ENCODE measurements at regions not wholly inside any gene's neighbourhood (a gene's known extent, or its start where the extent isn't known, plus 50 kb on each side); places are given as distances from the start of the nearest gene placed in this dataset.
A peak's percentile ranks its signal among the peaks of the same experiment; 100 is the strongest.
"Not testable (repeated sequence)": the region's sequence is repeated elsewhere in the genome, so short reads cannot be mapped to it uniquely, and the experiment has no call there.

DNA sequence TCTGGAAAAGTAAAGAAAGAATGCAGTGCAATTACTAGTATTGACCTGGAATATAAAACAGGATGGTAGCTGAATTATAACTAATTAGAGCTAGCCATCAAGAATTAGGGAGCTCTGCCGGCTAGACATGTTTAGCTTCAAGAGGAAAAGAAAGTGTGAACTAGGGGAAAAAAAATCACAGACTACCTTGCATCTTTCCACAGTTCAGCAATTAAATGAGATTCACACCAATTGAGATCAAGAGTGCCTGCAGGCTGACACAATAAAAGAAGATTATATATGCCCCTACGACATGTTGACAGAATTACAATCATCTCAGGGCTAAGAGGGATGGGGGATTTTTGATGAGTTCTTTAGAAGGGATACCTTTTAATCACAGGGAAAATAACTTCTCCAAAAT, 303.3 kb upstream of the CELF2 start:
- no peak for DNase-seq (ENCODE audit: low spot score)

DNA sequence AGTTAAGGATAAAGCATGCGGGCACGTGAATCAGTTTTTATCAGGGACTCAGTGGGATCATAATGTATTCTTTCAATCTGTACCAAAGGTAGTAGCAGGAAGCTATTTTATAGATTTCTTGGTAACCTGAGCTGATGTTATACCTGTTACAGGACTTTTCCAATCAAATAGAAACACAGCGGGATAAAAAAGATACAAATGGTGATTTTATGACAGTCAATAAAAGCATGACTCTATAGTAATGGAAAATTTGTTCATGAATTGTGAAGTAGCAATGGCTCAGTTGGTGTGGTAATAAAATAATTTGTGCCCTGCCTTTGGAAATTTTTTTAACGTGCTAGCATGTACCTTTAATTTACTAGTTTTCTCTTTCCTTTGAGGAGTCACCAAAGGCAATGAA, 300.7 kb upstream of the CELF2 start:
- DNase-seq (ENCODE audit: low spot score), result no peak

DNA sequence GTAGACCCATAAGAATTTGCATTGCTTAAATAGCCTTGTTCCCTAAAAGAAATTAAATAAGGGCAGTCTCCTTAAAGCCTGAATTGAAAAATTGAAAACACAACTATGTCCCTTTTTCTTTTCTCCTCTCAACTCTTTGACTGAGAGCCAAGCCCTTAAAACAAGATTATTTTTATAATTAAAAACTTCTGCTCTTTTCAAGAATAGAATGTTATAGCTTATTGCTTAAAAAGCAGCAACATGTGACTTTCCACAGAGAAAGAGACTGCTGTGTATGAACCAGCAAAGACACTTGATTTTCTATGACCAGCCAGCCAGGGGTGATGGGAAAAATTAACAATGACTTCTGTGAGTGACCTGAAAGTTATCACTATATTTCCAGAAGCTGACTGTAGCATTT, 295.2 kb upstream of the CELF2 start:
- no peak for DNase-seq (ENCODE audit: low spot score)

DNA sequence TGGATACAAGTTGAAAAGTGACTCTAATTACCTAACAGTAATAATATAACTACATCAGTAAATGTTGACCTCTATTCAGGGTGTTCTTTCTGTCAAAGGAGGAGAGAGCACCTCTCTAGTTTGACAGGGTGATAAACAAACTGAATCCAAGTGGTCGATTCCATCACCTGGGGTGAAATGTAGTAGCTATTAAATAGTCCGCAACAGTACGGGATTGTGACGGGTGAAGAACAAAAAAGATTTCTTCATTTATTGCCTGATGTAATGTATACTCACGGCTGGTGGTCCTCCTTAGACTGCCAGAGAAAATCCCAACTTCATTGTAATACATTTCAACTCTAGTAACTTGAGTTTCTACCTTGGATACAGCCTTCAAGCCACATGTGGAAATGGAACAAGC, 292.5 kb upstream of the CELF2 start:
- DNase-seq (ENCODE audit: low spot score), result no peak

DNA sequence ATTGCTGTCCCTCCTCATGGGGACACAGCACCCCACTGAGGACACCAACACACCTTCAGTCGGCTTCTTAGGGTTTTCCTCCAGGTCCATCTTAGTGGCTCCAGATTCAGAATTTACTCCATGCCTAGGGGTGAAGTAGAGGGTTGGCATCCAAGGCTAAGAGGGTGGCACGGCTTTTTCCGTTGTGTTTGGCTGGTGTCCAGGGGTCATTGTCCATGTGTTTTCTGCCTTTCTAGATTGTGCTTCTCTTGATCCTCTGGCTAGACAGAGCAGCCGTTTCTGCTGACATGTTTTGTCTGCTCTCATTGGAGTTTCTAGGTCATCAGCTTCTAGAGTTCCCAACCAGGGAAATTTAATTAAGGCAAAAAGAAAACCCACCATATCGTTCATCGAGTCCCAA, 291.6 kb upstream of the CELF2 start:
- no peak for DNase-seq (ENCODE audit: low spot score)

DNA sequence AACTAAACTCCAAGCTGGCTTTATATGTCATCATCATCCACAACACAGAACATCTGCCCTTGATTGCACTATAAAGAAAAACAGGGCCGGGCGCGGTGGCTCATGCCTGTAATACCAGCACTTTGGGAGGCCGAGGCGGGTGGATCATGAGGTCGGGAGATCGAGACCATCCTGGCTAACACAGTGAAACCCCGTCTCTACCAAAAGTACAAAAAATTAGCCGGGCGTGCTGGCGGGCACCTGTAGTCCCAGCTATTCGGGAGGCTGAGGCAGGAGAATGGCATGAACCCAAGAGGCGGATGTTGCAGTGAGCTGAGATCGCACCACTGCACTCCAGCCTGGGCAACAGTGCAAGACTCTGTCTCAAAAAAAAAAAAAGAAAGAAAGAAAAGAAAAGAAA, 290.3 kb upstream of the CELF2 start:
- DNase-seq (ENCODE audit: low spot score), result not testable (repeated sequence)

DNA sequence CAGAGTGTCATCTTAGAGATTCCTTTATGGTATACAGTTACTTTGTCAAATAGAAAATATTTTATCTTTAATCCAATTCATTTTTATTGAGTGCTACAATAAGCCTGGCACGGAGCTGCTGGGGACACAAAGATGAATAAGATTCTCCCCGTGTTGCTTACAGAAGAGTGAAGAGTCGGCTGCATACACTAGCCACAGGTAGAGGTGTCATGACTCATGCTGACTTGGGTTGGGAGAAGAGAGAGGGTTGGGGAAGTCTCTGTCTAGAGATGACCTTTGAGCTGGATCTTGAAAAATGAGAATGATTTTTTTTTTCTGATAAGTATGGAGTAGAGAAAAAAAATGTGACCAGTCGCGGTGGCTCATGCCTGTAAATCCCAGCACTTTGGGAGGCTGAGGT, 289.9 kb upstream of the CELF2 start:
- no peak for DNase-seq (ENCODE audit: low spot score)

DNA sequence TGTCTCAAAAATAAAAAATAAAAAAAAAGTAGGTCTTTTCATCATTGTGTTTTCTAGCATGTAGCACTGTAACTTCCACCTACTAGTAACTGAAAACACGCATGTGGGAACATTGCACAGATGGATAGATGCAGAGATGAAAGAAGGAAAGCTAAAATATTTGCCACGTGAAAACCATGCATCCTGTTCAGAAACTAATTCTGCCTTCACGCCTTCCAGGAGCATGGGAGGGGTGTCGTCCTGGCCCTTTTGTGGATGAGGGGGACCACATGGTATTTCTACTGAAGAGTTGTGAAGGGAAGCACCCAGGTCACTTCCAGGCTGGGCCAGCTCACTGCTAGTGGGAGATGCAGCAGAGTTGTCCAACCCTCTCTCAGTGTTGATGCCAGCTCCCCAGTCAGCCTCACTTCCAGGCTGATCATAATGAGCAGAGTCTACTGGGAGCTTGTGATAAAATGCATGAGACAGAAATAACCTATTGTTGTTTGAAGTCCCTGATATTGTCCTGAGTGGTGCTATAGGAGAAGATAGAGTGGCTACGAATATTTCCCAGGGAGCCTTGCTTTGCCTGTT, 287.1 kb upstream of the CELF2 start:
- DNase-seq (ENCODE audit: low spot score), result no peak

DNA sequence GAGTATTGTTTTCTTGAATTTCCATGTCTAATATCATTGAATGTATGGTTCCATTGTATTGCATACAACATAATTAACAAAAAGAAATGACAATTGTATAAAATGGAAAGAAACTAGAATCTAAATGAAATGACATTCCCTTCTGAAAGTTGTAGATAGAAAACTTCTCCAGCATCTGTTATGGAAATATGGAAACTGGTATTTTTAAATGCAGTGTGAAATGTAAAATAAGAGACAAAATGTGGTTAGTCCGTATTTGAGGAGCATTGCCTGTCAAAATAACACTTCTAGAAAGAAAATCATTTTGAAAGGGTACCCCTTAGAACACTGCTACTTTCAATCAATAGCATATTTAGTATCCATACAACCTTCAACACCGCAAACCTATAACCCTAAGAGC, 286.3 kb upstream of the CELF2 start:
- DNase-seq (ENCODE audit: low spot score), result no peak

DNA sequence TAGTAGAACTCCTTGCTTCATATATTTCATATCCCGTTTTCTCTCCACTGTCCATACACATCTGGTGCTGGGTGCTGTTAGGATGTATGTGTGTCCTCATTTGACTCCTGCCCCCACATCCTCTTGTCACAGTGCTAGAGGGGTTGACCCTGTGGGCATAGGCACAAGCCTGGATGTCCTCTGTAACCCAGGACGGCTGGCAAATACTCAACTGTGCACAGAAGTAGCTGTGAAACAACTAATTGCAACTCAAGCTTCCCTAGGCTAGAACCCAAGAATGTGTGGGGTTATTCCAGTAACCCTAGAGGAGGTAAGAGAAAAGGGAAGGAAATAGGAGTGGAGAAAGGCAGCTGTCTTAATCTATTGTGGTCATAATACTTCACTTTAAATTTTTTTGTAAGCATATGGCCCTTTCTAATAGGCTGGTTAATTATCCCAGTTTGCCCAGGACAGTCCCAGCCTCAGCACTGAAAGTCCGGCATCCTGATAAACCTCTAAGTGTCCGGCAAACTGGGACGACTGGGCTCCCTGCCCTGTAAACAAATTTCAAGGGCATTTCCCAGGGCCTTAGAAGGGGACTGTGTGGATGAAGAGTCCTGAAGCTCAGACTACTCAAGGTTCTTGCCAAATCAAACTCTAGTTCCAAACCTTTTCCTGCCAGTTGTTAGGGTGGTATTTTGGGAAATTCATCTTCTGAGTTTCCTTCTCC, 283.2 kb upstream of the CELF2 start:
- DNase-seq (ENCODE audit: low spot score), result no peak

DNA sequence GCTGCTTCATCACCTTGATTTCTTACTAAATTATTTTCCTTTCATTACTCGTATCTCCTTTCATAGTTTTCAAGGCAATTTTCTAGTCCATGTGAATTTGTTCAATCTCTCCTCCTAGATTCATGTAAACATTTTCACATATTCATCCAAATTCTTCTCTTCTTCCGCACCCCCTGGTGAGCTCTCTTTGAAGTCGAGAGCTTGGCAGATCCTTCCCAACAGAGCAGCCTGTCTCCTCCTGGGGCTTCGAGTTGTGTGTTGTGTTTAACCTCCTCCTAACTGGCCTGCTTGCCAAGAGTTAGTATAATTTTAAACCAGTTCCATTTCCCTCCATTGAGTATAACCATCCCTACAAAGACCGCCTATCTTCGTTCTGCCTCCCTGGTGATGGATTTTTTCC, 272.4 kb upstream of the CELF2 start:
- no peak for DNase-seq (ENCODE audit: low spot score)

DNA sequence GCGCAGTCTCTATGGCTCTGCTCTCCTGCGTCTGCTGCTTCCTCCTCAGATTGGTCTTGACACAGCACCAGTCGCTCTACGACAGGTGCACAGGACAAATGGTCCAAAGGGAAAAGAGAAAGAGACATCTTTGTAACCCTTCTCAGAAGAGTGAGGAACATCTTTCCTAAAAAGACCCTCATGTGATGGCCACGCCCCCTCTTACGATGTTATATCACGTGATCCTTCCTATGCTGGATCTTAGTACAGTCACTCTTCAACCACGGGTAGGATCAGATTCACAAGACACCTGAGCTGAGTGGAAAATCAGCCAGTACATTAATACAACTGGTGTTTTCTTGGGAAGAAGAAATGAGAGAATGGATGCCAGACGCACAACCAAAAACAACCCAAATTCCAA, 262.2 kb upstream of the CELF2 start:
- no peak for DNase-seq (ENCODE audit: low spot score)

DNA sequence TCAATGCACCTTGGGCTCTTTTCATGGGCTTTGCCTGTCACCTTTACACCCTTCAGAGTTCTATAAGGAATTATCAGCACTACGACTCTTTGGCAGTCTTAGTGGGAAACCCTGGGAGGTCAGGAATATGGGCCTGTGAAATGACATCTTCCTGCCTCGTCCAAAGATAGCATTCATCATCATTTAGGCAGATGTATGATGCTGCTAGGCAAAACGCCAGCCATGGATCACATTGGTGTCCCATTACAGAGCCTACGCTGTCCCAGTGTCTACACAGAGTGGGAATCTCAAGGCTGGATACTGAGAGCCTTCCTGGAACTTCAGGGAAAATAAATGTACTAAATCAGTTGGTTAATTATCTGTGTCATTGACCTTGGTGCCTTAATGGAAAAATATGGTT, 259.4 kb upstream of the CELF2 start:
- no peak for DNase-seq (ENCODE audit: low spot score)

DNA sequence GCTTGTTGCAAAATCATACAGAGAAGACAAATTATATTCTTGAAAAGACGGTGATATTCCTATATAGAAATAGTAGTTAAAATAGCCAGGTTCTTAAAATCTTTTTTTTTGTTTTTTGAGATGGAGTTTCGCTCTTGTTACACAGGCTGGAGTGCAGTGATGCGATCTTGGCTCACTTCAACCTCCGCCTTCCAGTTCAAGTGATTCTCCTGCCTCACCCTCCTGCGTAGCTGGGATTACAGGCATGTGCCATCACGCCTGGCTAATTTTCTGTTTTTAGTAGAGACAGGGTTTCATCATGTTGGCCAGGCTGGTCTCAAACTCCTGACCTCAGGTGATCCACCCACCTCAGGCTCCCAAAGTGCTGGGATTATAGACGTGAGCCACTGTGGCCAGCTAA, 257.9 kb upstream of the CELF2 start:
- not testable (repeated sequence) for DNase-seq (ENCODE audit: low spot score)

DNA sequence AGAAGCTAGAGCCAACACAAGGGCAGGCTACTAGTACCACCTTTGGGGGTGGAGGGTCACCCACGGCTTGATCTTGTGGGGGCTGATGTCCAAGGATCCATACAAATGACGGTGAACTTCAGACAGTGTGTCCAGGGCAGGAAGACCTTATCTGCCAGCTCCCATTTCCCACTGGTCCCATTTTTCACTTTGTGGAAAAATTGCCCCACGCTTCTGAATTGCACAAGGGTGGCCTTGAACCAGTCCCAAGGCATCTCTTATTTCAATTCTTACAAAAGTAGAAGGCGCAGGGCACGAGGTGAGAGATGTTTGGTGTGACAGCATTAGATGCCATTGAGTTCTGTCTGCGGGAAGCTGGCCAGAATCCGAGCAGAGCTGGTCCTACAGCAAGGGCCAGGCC, 252.7 kb upstream of the CELF2 start:
- DNase-seq (ENCODE audit: low spot score), result no peak

DNA sequence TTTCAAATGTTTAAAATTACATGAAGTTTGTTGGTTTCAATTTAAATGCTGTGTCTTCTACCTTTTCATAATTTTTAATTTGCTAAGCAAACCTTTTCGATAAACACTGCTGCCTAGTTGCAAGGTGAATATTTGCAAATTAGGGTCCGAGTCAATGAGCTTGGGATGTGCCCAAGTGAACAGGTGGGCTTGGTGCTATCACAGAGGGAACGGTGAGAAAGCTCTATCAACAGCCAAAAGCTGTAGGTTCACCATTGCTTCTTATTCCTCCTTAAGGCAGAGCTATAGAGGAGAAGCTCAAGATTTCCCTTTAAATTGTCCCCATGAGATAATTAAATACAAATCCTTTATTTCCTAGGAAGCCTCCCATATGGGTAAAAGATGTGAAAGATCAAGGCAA, 245.3 kb upstream of the CELF2 start:
- DNase-seq (ENCODE audit: low spot score), result no peak

DNA sequence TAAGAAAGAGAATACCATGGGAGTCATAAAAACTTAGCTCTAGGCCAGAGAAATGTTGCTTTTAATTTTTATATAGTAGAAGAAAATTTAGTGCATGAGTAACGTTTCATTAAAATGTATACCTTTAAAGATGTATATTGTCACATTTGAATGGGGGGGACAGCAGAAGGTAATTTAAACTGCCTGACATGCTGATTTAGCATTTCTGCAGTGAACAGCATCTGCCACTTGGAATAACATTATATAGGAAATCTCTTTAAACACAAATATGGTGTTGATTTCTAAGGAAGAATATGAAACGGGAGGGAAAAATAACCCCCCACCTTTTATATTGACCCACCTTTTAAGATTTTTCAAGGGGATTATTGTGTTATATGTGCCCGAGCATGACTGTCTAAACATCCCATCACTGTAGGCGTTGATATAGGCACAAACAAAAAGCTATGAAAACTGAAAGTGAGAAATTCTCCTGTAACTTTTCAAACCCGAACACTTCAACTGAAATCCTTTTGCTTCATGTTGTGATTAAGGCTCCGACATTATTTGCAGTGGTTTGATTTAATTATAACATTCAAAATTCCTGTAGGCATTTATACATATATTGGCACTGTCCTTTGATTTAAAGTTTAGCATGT, 244.7 kb upstream of the CELF2 start:
- DNase-seq (ENCODE audit: low spot score), result no peak

DNA sequence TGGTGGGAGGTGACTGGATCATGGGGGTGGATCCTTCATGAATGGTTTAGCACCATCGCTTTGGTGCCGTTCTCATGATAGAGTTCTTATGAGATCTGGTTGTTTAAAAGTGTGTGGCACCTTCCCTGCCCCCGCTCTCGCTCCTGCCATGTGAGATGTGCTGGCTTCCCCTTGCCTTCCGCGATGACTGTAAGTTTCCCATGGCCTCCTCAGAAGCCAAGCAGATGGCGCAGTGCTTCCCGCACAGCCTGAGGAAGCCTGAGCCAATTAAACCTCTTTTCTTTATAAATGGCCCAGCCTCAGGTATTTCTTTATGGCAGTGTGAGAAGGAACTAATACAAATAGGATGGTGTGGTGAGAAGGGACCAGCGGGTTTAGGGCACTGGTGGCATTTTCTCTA, 243.3 kb upstream of the CELF2 start:
- DNase-seq (ENCODE audit: low spot score), result no peak

DNA sequence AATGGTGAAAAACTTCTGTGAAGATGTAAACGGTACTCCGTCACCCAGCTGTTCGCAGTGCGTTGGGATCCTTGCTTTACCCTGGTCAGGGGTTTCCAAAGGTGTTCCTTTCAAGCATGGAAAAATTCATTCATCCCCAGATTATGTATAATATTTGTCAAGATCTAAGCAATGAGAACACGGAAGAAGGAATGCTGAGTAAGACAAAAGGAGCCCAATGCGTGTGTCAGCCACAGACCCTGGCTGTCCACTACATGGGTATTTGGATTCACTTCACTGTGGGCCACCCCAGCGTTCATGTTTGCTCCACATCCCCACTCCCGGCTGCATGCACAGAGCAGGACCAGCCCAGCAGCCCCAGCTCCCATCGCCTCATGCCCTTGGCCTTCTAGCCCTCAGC, 241.3 kb upstream of the CELF2 start:
- DNase-seq (ENCODE audit: low spot score), result no peak

DNA sequence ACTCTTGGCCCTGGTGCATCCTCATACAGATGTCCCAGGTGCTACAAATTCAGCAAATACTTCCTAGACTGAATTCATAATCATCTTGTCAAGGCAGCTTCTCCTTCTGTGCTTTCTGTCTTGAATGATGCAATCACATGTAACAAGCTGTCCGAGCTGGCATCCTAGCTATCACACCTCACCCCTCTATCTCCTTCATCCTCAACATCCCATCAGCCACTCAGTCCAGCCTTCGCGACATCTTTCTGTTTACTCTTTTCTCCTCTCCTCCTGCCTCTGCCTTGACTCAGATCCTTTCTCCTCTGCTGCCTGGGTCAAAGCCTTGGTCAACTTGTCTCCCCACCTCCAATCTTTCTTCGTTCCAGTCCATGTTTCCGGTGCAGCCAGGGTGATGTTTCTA, 240.4 kb upstream of the CELF2 start:
- DNase-seq (ENCODE audit: low spot score), result peak; percentile 9

DNA sequence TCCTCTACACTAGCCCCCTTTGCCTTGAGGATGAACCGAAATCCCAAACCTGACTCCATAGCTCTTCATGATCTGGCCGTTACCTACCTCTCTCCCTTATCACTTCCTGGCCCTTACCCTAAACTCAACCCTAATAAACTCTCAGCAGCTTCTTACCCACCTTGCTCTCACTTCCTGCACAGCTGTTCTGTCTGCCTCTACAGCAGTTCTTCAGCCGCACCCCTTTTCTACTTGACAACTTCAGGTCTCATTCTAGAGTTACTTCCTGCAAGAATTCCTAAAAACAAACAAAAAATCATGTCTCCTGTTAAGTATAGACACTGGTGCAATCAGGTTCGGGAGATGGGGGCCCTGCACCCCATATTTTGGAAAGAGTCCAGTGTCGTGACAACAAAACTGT, 239.9 kb upstream of the CELF2 start:
- DNase-seq (ENCODE audit: low spot score), result no peak

DNA sequence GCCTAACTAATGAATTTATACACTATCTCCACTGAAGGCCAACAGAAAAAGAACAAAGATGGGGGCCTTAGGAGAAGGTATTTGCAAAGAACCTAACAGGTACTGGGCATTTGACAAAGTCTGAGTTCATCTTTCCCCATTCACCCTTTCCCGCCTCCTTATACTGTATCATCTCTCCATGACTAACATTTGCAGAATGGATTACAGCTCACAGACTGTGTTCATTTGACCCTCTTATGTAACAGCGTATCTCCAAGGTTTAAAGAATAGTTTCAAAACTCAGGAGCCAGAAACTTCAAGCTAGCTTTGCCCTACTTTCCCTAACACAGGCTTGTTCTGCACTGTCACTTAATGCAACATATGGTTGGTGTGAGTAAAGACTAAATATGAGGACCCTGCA, 238.7 kb upstream of the CELF2 start:
- DNase-seq (ENCODE audit: low spot score), result no peak

DNA sequence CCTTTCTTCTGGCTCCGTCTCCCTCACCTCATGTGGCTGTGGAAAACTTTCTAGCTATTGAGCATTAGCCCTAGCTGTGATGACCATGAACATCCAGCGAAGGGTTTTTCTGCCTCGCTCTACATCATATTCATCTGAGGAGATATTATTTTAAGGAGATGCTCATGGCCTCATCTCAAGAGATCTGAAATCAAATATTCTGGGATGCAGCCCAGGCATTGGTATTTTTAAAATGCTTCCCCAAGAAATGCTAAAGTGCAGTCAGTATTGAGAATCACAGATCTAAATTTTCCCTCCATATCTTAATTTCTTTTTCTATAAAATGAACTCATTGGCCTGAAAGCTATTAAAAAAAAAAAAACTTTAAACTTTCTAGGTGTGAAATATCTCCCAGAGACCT, 238.2 kb upstream of the CELF2 start:
- DNase-seq (ENCODE audit: low spot score), result no peak

DNA sequence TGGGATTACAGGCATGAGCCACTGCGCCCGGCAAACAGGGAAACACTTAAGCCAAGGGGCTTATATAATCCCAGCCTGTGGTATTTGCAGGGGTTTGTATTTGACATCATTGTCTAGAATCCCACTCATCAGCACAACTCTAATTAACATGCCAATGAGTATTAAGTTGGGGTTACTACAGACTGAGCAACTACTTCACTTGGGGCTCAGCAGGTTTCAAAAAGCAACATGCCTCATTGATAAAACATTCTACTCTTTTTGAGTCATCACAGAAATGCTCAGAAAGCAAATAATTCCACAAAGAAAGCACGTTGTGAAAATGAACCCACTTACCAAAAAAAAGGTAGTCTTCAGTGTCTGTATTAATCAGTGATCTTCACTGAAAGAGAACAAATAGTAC, 236.9 kb upstream of the CELF2 start:
- no peak for DNase-seq (ENCODE audit: low spot score)

All from SW480 (cell line).